HG02885 (cell line): ENCODE measurements at regions not wholly inside any gene's neighbourhood (a gene's known extent, or its start where the extent isn't known, plus 50 kb on each side); places are given as distances from the start of the nearest gene placed in this dataset.

Experiments
- ATAC-seq: cut with Tn5 transposase; IDR thresholded peaks from one replicate; pipeline ENCODE4 v1.9.1; 2021; ENCODE audit warnings: mild to moderate bottlenecking; ENCODE audit not compliant: unreplicated experiment, poor library complexity

GRCh38 chr2:121955426-121955825, 200.0 kb downstream of the TSN start:
- no peak for ATAC-seq

- ATAC-seq: no peak
Observed at GRCh38 chr2:121955872-121956271, 200.4 kb downstream of the TSN start.

GRCh38 chr2:121960251-121960650, 204.8 kb downstream of the TSN start:
- ATAC-seq: no peak

- no peak for ATAC-seq
Observed at GRCh38 chr2:121961761-121962160, 206.3 kb downstream of the TSN start.

GRCh38 chr2:121965661-121966060, 210.2 kb downstream of the TSN start:
- no peak for ATAC-seq

- no peak for ATAC-seq
Observed at GRCh38 chr2:121966663-121967062, 211.2 kb downstream of the TSN start.

- no peak for ATAC-seq
Observed at GRCh38 chr2:121969166-121969565, 213.7 kb downstream of the TSN start.

- ATAC-seq: no peak
Observed at GRCh38 chr2:121969766-121970639, 214.6 kb downstream of the TSN start.

- ATAC-seq: no peak
Observed at GRCh38 chr2:121972203-121972602, 216.8 kb downstream of the TSN start.

GRCh38 chr2:121974897-121975661, 219.6 kb downstream of the TSN start:
- ATAC-seq: peak; percentile 97

GRCh38 chr2:121976926-121977325, 221.5 kb downstream of the TSN start:
- ATAC-seq: no peak

GRCh38 chr2:121977326-121977725, 221.9 kb downstream of the TSN start:
- no peak for ATAC-seq

- no peak for ATAC-seq
Observed at GRCh38 chr2:121992700-121993099, 237.2 kb downstream of the TSN start.

- no peak for ATAC-seq
Observed at GRCh38 chr2:121993682-121994081, 238.2 kb downstream of the TSN start.

- no peak for ATAC-seq
Observed at GRCh38 chr2:121994238-121995206, 239.1 kb downstream of the TSN start.

- ATAC-seq: no peak
Observed at GRCh38 chr2:121998751-121999150, 243.3 kb downstream of the TSN start.

GRCh38 chr2:121999264-121999663, 243.8 kb downstream of the TSN start:
- no peak for ATAC-seq

GRCh38 chr2:122000556-122001340, 245.3 kb downstream of the TSN start:
- no peak for ATAC-seq

GRCh38 chr2:122001441-122001874, 246.0 kb downstream of the TSN start:
- no peak for ATAC-seq
